ENCODE measurements at regions not wholly inside any gene's neighbourhood (a gene's known extent, or its start where the extent isn't known, plus 50 kb on each side); places are given as distances from the start of the nearest gene placed in this dataset.

DNA sequence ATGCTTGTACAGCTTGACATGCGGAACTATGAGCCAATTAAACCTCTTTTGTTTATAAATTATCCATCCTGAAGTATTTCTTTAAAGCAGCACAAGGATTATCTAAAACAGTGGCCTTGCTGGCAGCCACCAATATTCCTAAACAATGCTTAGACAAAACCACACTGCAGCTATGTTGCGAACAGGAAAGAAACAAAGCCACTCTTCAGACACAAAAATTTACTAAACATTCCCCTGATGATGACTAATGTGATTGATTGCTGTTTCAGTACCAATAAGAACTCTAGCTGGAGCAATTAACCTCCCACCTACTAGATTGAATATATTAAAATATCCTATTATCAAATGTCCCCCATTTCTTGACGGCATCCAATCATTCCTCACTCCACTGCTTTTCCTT lies 325.8 kb upstream of the REG3G start:
- Mint-ChIP-seq H3K27ac (ENCODE audit: unreplicated experiment) (no peak overlapping the region), H3K4me3 (ENCODE audit: unreplicated experiment) (no peak overlapping the region), H3K36me3 (ENCODE audit: insufficient read depth, unreplicated experiment) (no peaks in the 10 kb centered on the region), H3K4me1 (ENCODE audit: low read depth, unreplicated experiment) (no peaks in the 10 kb centered on the region), H3K9me3 (ENCODE audit: unreplicated experiment) (no peaks in the 10 kb centered on the region), H3K27me3 (ENCODE audit: insufficient read depth, unreplicated experiment) (no peaks in the 10 kb centered on the region)
- ChIA-PET POLR2A (interaction anchor here (0.6 kb wide), 1 partner anchor 22 kb away, joined by 5 read pairs; no protein-coding TSS in a partner anchor), CTCF (no interaction called here)
- TF ChIP-seq, protein P1, sequence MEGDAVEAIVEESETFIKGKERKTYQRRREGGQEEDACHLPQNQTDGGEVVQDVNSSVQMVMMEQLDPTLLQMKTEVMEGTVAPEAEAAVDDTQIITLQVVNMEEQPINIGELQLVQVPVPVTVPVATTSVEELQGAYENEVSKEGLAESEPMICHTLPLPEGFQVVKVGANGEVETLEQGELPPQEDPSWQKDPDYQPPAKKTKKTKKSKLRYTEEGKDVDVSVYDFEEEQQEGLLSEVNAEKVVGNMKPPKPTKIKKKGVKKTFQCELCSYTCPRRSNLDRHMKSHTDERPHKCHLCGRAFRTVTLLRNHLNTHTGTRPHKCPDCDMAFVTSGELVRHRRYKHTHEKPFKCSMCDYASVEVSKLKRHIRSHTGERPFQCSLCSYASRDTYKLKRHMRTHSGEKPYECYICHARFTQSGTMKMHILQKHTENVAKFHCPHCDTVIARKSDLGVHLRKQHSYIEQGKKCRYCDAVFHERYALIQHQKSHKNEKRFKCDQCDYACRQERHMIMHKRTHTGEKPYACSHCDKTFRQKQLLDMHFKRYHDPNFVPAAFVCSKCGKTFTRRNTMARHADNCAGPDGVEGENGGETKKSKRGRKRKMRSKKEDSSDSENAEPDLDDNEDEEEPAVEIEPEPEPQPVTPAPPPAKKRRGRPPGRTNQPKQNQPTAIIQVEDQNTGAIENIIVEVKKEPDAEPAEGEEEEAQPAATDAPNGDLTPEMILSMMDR (IDR thresholded peaks at IDR 0.05; ENCODE audit: insufficient read depth in 1 of 2, low read depth in 1 of 2, low read length in 1 of 2, severe bottlenecking in 1 of 2, unreplicated experiment in 1 of 2) = no peak
- intact Hi-C loops (cut with micrococcal nuclease; ENCODE audit: unreplicated experiment) = no loop called here
- DNase-seq = no peak
- Histone ChIP-seq H3K27me3 (replicated peaks; ENCODE audit: control insufficient read depth, insufficient read depth, low read length) (no peaks in the 10 kb centered on the region), H3K4me1 (no peaks in the 10 kb centered on the region), H3K4me3 (ENCODE audit: low read depth, low read length) (no peak overlapping the region), H3K9me3 (no peaks in the 10 kb centered on the region), H3K36me3 (ENCODE audit: control insufficient read depth, insufficient read depth, low read length) (no peaks in the 10 kb centered on the region)
- BruUV-seq (replicated peaks) = no TSS peak

DNA sequence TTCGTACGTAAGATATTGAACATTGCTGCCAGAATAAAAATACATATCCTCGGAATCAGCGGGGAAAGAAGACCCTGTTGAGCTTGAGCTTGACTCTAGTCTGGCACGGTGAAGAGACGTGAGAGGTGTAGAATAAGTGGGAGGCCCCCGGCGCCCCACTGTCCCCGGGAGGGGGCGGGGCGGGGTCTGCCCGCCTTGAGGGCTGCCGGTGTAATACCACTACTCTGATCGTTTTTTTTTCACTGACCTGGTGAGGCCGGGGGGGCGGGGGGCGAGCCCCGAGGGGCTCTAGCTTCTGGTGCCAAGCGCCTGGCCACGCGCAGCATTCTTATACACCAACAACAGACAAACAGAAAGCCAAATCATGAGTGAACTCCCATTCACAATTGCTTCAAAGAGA lies 324.0 kb upstream of the REG3G start:
- Mint-ChIP-seq H3K27me3 (ENCODE audit: insufficient read depth, unreplicated experiment) (no peaks in the 10 kb centered on the region), H3K4me3 (ENCODE audit: unreplicated experiment) (no peak overlapping the region), H3K36me3 (ENCODE audit: insufficient read depth, unreplicated experiment) (no peaks in the 10 kb centered on the region), H3K27ac (ENCODE audit: unreplicated experiment) (no peak overlapping the region), H3K4me1 (ENCODE audit: low read depth, unreplicated experiment) (no peaks in the 10 kb centered on the region), H3K9me3 (ENCODE audit: unreplicated experiment) (no peaks in the 10 kb centered on the region)
- intact Hi-C loops (cut with micrococcal nuclease; ENCODE audit: unreplicated experiment) = no loop called here
- POLR2A ChIA-PET = no interaction called here
- no peaks in the 10 kb centered on the region for H3K9me3 ChIP-seq
- H3K36me3 ChIP-seq (ENCODE audit: control insufficient read depth, insufficient read depth, low read length) = no peaks in the 10 kb centered on the region
- no peak overlapping the region for H3K4me3 ChIP-seq (ENCODE audit: low read depth, low read length)
- CTCF ChIA-PET = no interaction called here
- no peak for DNase-seq
- no peaks in the 10 kb centered on the region for H3K4me1 ChIP-seq
- TF ChIP-seq, protein P1 (IDR thresholded peaks at IDR 0.05; ENCODE audit: insufficient read depth in 1 of 2, low read depth in 1 of 2, low read length in 1 of 2, severe bottlenecking in 1 of 2, unreplicated experiment in 1 of 2) = no peak
- H3K27me3 ChIP-seq (replicated peaks; ENCODE audit: control insufficient read depth, insufficient read depth, low read length) = no peaks in the 10 kb centered on the region
- BruUV-seq (replicated peaks) = no TSS peak

DNA sequence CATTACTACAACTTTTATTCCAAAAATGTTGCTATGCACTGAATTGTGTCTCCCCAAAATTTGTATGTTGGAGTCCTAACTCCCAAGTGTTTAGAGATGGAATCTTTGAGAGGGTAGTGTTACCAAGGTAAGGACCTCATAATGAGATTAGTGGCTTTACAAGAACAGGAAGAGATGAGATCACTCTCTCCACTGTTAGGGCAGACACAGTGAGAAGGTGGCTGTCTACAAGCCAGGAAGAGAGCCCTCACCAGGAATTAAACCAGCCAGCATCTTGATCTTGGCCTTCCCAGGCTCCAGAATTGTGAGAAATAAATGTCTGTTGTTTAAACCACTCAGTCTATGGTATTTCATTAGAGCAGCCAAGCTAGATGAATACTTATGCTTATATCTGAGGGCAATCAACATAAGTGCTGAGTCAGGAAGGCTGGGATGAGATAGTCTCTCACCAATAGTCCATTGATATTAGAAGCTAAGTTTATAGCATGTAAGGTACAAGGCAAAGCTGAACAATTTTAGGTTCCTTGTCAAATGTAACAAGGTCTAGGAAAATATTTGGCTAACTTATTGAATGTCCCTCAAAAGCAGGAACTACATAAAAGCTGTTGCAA lies 317.6 kb upstream of the REG3G start:
- no peak overlapping the region for H3K4me3 Mint-ChIP-seq (ENCODE audit: unreplicated experiment)
- CTCF ChIA-PET = no interaction called here

More for the DNA sequence above, 317.6 kb upstream of the REG3G start:
- H3K27me3 Mint-ChIP-seq (ENCODE audit: insufficient read depth, unreplicated experiment) = no peaks in the 10 kb centered on the region
- Histone ChIP-seq H3K36me3 (ENCODE audit: control insufficient read depth, insufficient read depth, low read length) (no peaks in the 10 kb centered on the region), H3K4me1 (no peaks in the 10 kb centered on the region), H3K27me3 (replicated peaks; ENCODE audit: control insufficient read depth, insufficient read depth, low read length) (no peaks in the 10 kb centered on the region), H3K9me3 (no peaks in the 10 kb centered on the region), H3K4me3 (ENCODE audit: low read depth, low read length) (no peak overlapping the region)
- no peak for DNase-seq
- BruUV-seq (replicated peaks) = no TSS peak
- TF ChIP-seq, protein P1 (IDR thresholded peaks at IDR 0.05; ENCODE audit: insufficient read depth in 1 of 2, low read depth in 1 of 2, low read length in 1 of 2, severe bottlenecking in 1 of 2, unreplicated experiment in 1 of 2) = no peak
- intact Hi-C loops (cut with micrococcal nuclease; ENCODE audit: unreplicated experiment) = no loop called here
- no peak overlapping the region for H3K27ac Mint-ChIP-seq (ENCODE audit: unreplicated experiment)
- POLR2A ChIA-PET = no interaction called here
- H3K4me1 Mint-ChIP-seq (ENCODE audit: low read depth, unreplicated experiment) = no peaks in the 10 kb centered on the region
- H3K9me3 Mint-ChIP-seq (ENCODE audit: unreplicated experiment) = no peaks in the 10 kb centered on the region
- H3K36me3 Mint-ChIP-seq (ENCODE audit: insufficient read depth, unreplicated experiment) = no peaks in the 10 kb centered on the region
